ENCODE measurements at regions not wholly inside any gene's neighbourhood (a gene's known extent, or its start where the extent isn't known, plus 50 kb on each side); places are given as distances from the start of the nearest gene placed in this dataset.

DNA sequence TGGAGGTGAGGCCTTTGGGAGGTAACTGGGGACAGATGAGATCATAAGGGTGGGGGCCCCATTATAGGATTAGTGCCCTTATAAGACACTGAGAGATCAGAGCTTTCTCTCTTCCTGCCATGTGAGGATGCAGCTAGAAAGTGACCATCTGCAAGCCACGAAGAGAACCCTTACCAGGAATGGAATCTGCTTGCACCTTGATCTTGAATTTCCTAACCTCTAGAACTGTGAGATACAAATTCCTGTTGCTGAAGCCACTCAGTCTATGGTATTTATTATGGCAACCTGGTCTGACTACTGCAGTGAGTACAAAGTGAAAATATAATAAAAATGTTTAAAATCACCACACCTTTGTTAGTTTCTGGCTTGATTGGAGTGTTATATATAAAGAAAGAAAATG, 388.0 kb downstream of the LMO7 start (continued):
- no peak for TF ChIP-seq CHD7 (IDR thresholded peaks at IDR 0.05; ENCODE audit: insufficient replicate concordance, low read length)
- TF ChIP-seq PHF8 (conservative IDR thresholded peaks at IDR 0.05; ENCODE audit: low read depth, low read length): no peak
- TF ChIP-seq SAP30 (IDR thresholded peaks at IDR 0.05; ENCODE audit: insufficient read depth, insufficient replicate concordance, low read length): no peak
- TF ChIP-seq HDAC2 (IDR thresholded peaks at IDR 0.05; ENCODE audit: borderline replicate concordance in 1 of 2, low read depth in 2 of 2, low read length in 2 of 2): no peak
- TF ChIP-seq POLR2A (IDR thresholded peaks at IDR 0.05; ENCODE audit: control extremely low read depth in 1 of 2, low read depth in 2 of 2, low read length in 2 of 2): no peak
- TF ChIP-seq SP1 (IDR thresholded peaks at IDR 0.05; ENCODE audit: low read depth, low read length): no peak
- no peak for TF ChIP-seq EP300 (IDR thresholded peaks at IDR 0.05; ENCODE audit: borderline replicate concordance in 1 of 2, low read depth in 2 of 2, low read length in 2 of 2)

Data from H1 (cell line).